Epithelial cell of proximal tubule (primary cell): ENCODE measurements at regions not wholly inside any gene's neighbourhood (a gene's known extent, or its start where the extent isn't known, plus 50 kb on each side); places are given as distances from the start of the nearest gene placed in this dataset.
"Not testable (repeated sequence)": the region's sequence is repeated elsewhere in the genome, so short reads cannot be mapped to it uniquely, and the experiment has no call there.

ENCODE experiments used
- DNase-seq: peaks from one replicate; pipeline ENCODE4 v3.0.0-alpha.2; 2011; ENCODE audit warnings: low read depth
- H3K4me3 ChIP-seq: 2 replicates; pipeline ENCODE4 v1.5.1; 2011; ENCODE audit warnings: low read depth, mild to moderate bottlenecking, low read length
- CTCF ChIP-seq: conservative IDR thresholded peaks from 2 replicates; pipeline ENCODE4 v1.5.1; 2012; ENCODE audit warnings: low read depth, mild to moderate bottlenecking, low read length

- no peak for DNase-seq
- TF ChIP-seq CTCF: no peak
- H3K4me3 ChIP-seq: no peak overlapping the region
Measured at GRCh38 chrX:95733426-95733825, 951.2 kb upstream of the DIAPH2 start.

GRCh38 chrX:95754411-95754810 lies 930.2 kb upstream of the DIAPH2 start:
- DNase-seq: no peak

GRCh38 chrX:95760356-95760755 lies 924.3 kb upstream of the DIAPH2 start:
- DNase-seq: no peak
- no peak overlapping the region for H3K4me3 ChIP-seq
- no peak for TF ChIP-seq CTCF

More at GRCh38 chrX:95754411-95754810, 930.2 kb upstream of the DIAPH2 start:
- no peak for TF ChIP-seq CTCF
- H3K4me3 ChIP-seq: no peak overlapping the region

GRCh38 chrX:95762716-95763115 lies 921.9 kb upstream of the DIAPH2 start:
- no peak for DNase-seq
- H3K4me3 ChIP-seq: no peak overlapping the region
- no peak for TF ChIP-seq CTCF

- peak; percentile 48 for TF ChIP-seq CTCF
- H3K4me3 ChIP-seq: no peak overlapping the region
- DNase-seq: peak; percentile 7
Measured at GRCh38 chrX:95764972-95765451, 919.6 kb upstream of the DIAPH2 start.

- H3K4me3 ChIP-seq, DNase-seq: not testable (repeated sequence)
Measured at GRCh38 chrX:95771198-95771597, 913.4 kb upstream of the DIAPH2 start.

- TF ChIP-seq CTCF: no peak
- no peak overlapping the region for H3K4me3 ChIP-seq
- no peak for DNase-seq
Measured at GRCh38 chrX:95791876-95792275, 892.8 kb upstream of the DIAPH2 start.
